ENCODE measurements at regions not wholly inside any gene's neighbourhood (a gene's known extent, or its start where the extent isn't known, plus 50 kb on each side); places are given as distances from the start of the nearest gene placed in this dataset.
"Not testable (repeated sequence)": the region's sequence is repeated elsewhere in the genome, so short reads cannot be mapped to it uniquely, and the experiment has no call there.

GRCh38 chr2:52337786-52338185 lies 1305.9 kb upstream of the NRXN1 start:
- not testable (repeated sequence) for TF ChIP-seq CTCF, POLR2A (IDR thresholded peaks at IDR 0.05)
